ENCODE measurements at regions not wholly inside any gene's neighbourhood (a gene's known extent, or its start where the extent isn't known, plus 50 kb on each side); places are given as distances from the start of the nearest gene placed in this dataset.
"Not testable (repeated sequence)": the region's sequence is repeated elsewhere in the genome, so short reads cannot be mapped to it uniquely, and the experiment has no call there.

DNA sequence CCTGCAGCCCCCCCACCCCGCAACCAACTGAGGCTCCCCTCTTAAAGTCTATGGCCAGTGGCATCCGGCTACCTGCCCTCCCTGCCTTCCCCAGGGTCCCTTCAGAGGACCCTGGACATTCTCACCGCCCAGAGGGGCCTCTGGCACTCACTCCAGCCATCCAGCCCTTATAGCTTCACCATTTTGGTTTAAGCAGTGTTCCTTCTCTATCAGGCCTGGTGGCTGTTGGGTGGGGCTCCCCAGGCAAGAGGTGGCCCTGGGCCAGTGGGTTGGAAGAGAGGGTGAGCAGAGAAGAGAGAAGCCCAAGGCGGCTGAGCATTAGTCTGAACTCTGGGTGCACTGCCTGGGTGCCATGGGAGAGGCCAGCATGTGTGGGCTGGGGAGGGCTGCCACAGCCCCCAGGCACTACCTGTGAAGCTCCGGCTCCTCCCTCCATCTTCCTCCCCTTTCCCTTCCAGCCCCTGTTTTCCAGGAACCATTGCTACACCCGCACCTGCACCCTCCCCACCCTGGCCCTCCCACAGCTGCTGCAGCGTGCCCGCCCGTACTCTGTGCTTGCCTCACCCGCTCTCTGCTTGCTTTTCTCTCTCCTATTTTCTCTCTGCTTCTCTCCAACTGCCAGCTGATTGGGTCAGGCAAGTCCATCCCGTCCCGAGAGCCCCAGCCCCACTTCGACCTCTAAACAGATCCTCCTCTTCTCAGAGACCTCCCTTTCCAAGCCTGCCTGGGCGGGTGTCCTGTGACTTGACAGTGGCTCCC, 168.2 kb downstream of the TBC1D2B start:
- DNase-seq (ENCODE audit: low read depth) = no peak

DNA sequence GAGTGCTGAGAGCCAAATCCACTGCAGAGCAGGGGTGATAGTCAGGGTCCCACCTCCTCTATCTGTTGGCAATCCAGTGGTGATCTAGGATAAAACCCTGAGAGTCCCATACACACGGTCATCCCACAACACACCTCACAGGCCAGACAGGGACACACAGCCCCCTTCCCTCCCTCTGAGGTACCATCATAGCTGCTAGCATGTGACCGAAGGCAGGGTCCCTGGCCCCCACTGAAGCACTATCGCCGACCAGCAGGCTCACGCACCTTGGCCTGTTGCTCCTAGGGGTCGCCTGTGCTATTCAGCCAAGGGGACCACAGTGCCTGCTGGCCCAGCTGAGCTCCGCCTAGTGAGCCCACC, 168.8 kb downstream of the TBC1D2B start:
- DNase-seq (ENCODE audit: low read depth) = not testable (repeated sequence)

DNA sequence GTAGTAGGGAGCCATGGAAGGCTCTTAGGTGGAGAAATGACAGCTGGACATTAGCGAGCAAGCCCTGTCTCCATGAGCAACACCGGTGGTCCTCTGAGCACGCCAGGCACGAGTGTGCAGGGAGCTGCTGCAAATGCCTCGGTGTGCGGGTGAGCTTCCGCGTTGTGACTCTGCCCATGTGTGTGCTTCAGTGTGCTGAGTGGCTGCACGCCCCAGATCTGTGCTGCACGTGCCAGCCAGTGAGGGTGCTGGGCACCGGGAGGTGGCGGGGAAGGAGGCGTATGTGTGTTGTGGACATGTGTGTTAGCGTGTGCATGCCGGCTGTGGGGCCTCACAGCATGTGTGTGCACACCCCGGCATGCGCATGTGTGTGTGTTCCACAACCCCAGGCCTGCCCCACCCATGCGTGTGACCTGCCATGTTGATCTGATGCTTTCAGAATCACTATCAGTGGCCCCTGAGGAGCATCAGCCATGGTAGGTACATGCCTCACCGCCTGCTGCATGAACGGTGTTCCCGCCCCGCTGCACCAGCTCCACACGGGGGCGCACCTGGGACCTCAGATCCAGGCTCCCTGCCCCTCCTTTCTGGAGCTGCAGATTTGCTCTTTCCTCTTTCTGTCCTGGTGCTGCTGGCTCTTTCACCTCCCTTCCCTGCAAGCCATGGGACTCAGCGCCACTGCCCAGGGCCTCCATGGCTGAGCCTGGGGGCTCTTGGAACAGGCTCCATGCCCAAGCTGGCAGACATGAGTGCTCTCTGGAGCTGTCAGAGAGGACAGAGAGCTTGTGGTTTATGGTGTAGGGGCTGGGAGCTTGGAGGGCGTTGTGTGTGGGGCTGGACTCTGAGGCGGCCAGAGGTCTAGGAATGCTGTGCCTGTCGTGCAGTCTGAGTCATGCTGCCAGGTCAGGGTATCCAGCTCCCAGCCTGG, 169.4 kb downstream of the TBC1D2B start:
- peak; percentile 14 for DNase-seq (ENCODE audit: low read depth)

DNA sequence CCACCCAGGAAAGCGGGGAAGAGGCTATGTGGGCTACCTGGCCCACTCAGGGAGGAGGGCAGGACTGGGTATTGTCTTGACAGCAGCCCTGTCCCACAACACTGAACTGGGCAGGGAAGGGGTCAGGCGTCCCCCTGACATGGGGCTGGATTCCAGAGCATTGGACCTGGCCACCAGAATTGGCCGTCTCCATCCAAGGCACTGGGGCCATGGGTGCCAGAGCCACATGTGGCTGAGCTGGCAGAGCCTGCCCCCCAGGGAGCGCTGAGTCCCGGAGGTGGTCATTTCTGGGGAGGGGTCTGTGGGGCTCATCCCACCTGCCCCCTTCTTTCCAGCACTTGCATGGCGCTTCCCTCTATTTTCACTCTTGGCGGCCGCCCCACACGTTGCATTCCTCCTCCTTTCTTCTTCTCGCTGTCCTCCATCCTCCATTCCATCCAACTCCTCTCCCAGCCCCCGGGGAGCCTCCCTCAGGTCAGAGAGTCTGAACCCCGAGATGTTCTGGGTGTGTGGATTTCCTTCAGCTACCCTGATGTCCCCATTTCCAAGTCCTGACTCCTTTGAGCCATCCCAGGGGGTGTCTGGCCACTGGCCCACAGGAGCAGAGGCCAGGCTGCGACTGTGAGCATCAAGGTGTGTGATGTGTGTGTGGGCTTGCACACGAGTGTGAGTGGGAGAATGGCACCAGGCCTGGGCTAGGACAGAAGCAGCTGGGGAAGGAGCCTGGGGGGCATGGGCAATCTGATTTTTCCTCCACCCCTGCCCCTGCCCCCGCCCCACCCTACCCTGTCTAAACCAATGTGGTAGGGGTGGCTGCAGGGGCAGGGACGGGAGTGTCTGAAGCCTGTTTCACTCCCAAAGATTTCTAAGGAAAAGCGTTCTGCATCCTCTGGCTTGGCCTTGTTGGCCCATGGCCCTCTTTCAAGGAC, 171.2 kb downstream of the TBC1D2B start:
- not testable (repeated sequence) for DNase-seq (ENCODE audit: low read depth)

DNA sequence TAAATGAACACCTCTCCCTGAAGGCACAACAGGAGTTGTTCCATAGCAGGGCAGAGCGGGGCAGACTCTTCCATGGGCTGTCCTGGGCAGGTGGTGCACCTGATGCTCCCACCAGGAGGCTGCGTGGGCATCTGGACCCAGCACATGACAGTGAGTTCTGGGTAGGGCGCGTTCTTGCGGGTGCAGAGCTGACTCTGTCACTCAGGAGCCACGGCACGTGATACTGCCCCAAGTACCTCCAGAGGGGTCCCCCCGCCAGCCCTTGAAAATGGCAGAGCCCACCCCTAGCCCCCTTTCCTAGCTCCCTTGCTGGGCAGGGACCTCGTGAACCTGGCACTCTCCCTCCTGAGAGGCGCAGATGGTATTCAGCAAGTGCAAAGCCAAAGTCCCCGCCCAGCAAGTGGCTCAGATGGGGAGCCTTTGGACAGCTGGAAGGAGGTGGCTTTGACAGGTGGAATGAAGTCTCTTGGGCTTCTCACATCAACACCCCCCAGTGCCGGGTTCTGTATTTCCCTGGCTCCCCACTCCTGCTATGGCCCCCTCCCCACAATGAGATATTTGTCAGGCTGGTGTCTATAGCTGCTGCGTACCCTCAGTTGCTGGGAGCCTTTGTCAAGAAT, 172.1 kb downstream of the TBC1D2B start:
- DNase-seq (ENCODE audit: low read depth) = no peak

DNA sequence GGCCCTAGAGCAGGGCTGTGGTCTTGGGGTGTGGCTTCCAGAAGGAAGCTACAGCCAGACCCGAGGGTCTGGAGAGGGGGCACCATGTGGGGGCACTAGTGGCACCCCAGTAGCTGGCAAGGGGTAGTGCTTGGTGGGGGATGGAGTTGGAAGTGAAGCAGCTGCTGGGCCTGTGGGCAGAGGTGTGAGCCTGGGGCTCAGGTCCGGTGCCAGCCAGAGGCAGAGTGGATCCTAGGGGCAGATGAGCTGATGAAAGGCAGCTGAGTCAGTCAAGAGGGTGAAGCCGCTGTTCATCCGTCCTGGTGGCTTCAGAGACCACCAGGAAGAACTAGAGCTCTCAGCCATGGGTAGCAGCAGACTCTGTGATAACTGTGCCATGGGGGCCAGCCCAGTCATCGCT, 172.6 kb downstream of the TBC1D2B start:
- no peak for DNase-seq (ENCODE audit: low read depth)

DNA sequence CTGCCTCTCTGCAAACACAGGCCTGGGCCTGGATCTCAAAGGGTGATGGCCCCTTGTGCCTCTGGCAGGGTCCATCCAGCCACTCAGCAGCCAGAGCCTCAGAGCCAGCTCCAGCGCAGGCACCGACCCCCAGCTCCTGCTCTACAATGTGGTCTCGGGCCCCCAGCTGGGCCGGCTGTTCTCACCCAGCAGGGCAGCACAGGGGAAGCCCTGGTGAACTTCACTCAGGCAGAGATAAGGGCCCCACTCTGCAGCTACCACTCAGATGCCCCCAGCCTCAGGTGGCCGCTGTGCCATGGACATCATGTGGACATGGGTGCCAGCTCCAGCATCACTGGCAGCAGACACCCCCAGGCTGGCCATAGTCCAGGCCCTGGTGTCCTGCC, 173.1 kb downstream of the TBC1D2B start:
- no peak for DNase-seq (ENCODE audit: low read depth)

DNA sequence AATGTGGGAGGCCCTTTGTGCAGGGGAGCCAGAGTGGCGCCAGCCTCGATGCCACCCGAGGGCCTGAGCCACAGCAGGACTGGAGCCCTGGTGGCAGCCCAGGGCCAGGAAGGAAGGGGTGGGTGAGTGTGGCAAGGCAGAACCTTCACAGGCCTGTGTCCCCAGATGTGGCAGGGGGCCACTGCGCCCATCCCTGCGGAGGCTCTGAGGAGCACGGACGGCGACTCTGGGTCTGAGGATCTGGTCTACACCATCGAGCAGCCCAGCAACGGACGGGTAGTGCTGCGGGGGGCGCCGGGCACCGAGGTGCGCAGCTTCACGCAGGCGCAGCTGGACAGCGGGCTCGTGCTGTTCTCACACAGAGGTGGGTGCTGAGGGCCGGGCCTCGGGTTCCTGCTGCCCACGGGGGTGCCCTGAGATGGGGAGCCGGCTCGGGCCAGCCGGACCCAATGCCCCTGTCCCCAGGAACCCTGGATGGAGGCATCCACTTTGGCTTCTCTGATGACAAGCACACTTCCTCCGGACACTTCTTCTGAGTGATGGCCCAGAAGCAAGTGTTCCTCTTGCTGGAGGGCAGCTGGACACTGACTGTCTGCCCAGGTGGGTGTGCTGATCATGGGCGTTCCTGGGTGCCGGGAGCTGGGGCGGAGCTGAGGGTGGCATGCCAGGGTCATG, 173.6 kb downstream of the TBC1D2B start:
- not testable (repeated sequence) for DNase-seq (ENCODE audit: low read depth)

DNA sequence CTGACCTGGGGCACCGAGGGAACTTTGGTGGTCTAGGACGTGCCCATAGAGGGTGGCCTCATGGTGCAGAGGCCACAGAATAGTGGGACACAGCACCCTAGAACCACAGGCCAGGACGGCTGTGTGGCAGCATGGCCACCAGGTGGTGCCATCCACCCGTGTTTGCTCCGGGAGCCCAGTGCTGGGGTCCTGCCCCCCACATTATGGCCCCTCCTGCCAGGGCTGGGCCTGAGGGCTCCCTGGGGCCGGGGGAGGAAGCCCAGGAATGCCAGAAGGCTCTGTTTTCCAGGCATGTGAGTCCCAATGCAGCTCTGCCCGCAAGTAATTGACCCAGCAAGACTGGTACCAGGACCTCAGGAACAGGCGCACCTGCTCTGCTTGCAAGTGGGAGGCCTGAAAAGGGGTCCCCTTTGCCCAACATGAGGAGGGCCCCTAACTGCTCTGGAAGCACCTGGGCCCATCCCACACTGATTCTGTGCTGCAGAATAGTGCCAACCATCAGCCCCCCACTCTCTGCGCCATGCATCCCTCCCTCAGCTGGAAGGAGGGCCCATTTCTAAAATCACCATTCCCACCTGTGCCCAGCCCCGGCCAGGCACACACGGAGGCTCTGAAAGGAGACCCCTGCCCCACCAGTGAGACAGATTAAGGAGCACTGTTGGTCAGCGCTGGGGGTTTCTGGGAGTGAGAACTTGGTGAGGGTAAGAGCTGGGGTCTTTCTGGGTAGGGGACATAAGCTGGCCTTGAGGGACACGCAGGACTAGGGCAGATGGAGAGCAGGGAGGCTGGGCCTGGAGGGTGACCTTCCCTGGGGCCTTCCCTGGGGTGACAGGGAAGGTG, 174.4 kb downstream of the TBC1D2B start:
- not testable (repeated sequence) for DNase-seq (ENCODE audit: low read depth)

DNA sequence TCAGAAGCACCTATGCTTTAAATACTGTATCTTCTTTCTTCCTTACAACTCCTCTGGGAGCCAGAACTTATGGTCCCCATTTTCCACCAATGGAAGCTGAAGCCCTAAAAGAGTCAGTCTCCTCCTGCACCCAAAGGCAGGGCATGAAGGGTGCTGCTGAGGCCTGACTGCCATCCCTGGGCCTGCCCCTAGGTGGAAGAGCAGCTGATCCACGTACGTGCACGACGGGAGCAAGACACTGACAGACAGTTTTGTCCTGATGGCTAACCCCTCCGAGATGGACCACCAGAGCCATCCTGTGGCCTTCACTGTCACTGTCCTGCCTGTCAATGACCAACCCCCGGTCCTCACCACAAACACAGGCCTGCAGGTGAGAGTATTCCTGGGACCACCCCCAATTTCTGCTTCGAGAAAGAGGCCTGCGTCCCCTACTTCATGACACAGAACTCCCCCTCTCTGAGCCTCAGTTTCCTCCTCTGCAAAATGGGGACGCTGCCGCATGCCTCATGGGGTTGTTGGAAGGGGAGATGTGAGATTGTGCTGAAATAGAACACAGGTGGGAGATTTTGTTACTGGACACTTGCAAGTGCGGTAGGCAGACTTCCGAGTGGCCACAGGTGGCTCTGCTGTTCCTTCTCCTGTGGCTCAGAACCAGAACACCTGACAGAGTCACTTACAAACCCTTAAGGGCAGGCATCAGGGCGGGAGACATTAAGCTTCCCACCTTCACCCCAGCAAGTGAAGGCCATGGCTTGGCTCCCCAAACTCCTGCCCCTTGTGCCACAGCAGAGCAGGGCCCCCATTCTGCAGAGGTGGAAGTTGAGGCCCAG, 175.4 kb downstream of the TBC1D2B start:
- no peak for DNase-seq (ENCODE audit: low read depth)

DNA sequence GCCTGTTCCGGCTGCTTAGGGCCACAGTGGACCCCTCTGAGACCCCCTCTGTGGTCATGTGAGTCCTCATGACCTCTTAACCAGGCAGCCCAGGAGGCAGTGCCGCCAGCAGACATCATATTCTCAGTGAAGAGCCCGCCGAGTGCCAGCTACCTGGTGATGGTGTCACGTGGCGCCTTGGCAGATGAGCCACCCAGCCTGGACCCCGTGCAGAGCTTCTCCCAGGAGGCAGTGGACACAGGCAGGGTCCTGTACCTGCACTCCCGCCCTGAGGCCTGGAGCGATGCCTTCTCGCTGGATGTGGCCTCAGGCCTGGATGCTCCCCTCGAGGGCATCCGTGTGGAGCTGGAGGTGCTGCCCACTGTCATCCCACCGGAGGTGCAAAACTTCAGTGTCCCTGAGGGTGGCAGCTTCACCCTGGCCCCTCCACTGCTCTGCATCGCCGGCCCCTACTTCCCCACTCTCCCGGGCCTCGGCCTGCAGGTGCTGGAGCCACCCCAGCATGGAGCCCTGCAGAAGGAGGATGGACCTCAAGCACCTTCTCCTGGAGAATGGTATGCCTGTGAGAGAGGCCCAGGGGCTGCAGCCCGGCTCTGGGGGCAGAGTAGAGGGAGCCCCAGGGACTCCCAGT, 176.1 kb downstream of the TBC1D2B start:
- no peak for DNase-seq (ENCODE audit: low read depth)

DNA sequence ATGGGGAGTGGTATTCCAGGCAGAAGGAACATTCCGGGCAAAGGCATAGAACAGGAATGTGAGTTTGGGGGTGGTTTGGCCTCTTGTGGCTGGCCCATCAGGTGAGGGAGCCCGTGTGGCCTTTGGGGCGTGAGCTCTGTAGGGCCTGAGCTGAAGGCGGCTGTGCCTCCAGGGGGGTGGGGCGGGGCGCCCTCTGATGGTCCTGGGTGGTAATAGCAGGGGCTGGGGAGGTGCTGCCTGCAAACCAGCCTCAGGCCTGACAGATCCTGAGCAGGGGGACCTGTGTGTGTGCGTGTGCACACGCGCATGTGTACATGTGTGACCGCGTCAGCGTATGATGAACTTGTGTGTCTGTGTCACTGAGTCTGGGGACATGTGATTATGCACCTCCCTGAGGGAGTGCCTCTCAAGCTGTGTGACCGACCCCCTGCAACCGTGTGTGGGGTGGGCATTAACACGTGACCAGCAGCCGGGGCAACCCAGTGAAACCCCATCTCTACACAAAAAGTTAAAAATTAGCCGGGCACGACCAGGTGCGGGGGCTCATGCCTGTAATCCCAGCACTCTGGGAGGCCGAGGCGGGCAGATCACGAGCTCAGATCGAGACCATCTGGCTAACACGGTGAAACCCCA, 177.1 kb downstream of the TBC1D2B start:
- DNase-seq (ENCODE audit: low read depth) = peak; percentile 13

DNA sequence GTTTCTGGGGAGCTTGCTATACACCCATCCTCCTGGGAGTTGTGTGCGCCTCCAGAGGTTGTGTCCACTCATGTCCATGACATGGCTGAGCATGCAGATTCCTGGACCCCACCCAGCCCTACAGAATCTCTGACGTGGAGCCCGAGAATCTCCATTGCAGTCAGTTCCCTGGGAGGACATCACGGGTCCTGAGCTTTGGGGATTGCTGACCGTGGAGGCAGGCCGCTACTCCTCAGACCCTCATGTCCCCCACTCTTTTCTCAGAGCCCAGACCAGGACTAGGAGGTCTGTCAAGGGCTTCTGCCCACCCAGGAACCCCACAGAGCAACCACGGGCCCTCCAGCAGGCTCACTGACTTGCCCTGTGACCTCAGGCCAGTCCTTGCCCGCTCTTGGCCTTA, 177.7 kb downstream of the TBC1D2B start:
- DNase-seq (ENCODE audit: low read depth) = not testable (repeated sequence)

DNA sequence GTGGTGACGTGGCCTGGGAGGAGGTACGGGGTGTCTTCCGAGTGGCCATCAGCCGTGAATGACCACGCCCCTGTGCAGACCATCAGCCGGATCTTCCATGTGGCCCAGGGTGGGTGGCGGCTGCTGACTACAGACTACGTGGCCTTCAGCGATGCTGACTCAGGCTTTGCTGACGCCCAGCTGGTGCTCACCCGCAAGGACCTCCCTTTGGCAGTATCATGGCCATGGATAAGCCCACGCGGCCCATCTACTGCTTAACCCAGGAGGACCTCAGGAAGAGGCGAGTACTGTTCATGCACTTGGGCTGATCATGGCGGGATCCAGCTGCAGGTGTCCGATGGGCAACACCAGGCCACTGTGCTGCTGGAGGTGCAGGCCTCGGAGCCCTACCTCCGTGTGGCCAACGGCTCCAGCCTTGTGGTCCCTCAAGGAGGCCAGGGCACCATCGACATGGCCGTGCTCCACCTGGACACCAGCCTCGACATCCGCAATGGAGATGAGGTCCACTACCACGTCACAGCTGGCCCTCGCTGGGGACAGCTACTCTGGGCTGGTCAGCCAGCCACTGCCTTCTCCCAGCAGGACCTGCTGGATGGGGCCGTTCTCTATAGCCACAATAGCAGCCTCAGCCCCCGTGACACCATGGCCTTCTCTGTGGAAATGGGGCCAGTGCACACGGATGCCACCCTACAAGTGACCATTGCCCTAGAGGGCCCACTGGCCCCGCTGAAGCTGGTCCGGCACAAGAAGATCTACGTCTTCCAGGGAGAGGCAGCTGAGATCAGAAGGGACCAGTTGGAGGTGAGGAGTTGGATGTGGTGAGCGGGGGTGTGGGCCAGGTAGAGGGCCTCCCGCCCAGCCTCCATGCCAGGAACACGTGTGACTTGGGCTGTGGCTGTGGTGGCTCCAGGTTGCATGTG, 178.4 kb downstream of the TBC1D2B start:
- no peak for DNase-seq (ENCODE audit: low read depth)

DNA sequence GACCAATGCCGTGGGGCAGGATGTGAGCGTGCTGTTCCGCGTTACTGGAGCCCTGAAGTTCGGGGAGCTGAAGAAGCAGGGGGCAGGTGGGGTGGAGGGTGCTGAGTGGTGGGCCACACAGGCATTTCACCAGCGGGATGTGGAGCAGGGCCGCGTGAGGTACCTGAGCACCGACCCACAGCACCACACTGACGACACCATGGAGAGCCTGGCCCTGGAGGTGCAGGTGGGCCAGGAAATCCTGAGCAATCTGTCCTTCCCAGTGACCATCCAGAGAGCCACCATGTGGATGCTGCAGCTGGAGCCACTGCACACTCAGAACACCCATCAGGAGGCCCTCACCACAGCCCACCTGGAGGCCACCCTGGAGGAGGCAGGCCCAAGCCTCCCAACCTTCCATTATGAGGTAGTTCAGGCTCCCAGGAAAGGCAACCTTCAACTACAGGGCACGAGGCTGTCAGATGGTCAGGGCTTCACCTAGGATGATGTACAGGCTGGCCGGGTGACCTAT, 179.6 kb downstream of the TBC1D2B start:
- DNase-seq (ENCODE audit: low read depth) = no peak

DNA sequence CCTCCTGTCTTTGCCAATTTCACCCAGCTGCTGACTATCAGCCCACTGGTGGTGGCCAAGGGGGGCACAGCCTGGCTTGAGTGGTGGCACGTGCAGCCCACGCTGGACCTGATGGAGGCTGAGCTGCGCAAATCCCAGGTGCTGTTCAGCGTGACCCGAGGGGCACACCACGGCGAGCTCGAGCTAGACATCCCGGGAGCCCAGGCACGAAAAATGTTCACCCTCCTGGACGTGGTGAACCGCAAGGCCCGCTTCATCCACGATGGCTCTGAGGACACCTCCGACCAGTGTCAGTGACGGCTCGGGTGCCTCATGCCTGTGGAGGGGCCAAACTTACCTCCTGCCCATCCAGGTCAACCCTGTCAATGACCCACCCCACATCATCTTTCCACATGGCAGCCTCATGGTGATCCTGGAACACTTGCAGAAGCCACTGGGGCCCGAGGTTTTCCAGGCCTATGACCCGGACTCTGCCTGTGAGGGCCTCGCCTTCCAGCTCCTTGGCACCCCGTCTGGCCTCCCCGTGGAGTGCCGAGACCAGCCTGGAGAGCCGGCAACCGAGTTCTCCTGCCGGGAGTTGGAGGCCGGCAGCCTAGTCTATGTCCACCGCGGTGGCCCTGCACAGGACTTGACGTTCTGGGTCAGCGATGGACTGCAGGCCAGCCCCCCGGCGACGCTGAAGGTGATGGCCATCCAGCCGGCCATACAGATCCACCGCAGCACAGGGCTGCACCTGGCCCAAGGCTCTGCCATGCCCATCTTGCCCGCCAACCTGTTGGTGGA, 180.2 kb downstream of the TBC1D2B start:
- DNase-seq (ENCODE audit: low read depth) = not testable (repeated sequence)

Data from stimulated activated CD8-positive, alpha-beta memory T cell treated with anti-CD3 and anti-CD28 coated beads, Interleukin-12 subunit alpha, Interleukin-12 subunit beta, amount 100 ng/mL, for 1 hour (primary cell).